Adrenal gland (tissue), 9 donors: ENCODE measurements at regions not wholly inside any gene's neighbourhood (a gene's known extent, or its start where the extent isn't known, plus 50 kb on each side); places are given as distances from the start of the nearest gene placed in this dataset.

Experiments used
- DNase-seq, 7 donors: peaks; one replicate each; pipeline ENCODE4 v3.0.0-alpha.2; 2019 to 2020
- H3K27ac ChIP-seq, 5 donors: fragments of 200-600 bp; sonication (generic) in 4 of 5; 1 replicate in 3 of 5; 2 replicates in 2 of 5; pipeline versions ENCODE4 v1.5.1 to v1.8.0; 2016 to 2020; ENCODE audit warnings: mild to moderate bottlenecking in 1 of 5
- H3K27me3 ChIP-seq: fragments of 200-600 bp; 2 replicates; pipeline ENCODE4 v1.8.0; 2021
- H3K36me3 ChIP-seq, 2 donors: fragments of 200-600 bp; replicated peaks in 1 of 2; 1 replicate in 1 of 2; 2 replicates in 1 of 2; pipeline versions ENCODE4 v1.5.1 to v1.8.0; 2018 to 2022
- H3K4me1 ChIP-seq, 2 donors: fragments of 200-600 bp; replicated peaks in 1 of 2; 1 replicate in 1 of 2; 2 replicates in 1 of 2; pipeline versions ENCODE4 v1.5.1 to v1.8.0; 2018 to 2021
- H3K4me3 ChIP-seq, 4 donors: fragments of 200-600 bp; sonication (generic) in 3 of 4; one replicate each; pipeline ENCODE4 v1.5.1; 2016 to 2018
- H3K9me3 ChIP-seq, 3 donors: fragments of 200-600 bp; sonication (generic) in 1 of 3; replicated peaks in 1 of 3; 1 replicate in 2 of 3; 2 replicates in 1 of 3; pipeline versions ENCODE4 v1.5.1 to v1.8.0; 2016 to 2021
- CTCF ChIP-seq, 6 experiments: fragments of 450-650 bp in 4 of 6; fragments of 200-600 bp in 2 of 6; sonication (generic) in 1 of 6; IDR thresholded peaks; 1 replicate in 5 of 6; 2 replicates in 1 of 6; pipeline versions ENCODE4 v1.5.1 to v1.8.0; 2016 to 2021; ENCODE audit warnings: antibody characterized with exemption in 6 of 6, mild to moderate bottlenecking in 2 of 6, moderate library complexity in 1 of 6
- POLR2A ChIP-seq, 2 donors: fragments of 450-650 bp; IDR thresholded peaks; one replicate each; pipeline ENCODE4 v1.6.1; 2017; ENCODE audit warnings: antibody characterized with exemption in 2 of 2, mild to moderate bottlenecking in 2 of 2, moderate library complexity in 1 of 2
- WGBS, 4 donors: extraction: QIAGEN DNeasy Blood & Tissue Kit in 2 of 4; methylation state at CpG; one replicate each; pipeline versions ENCODE4 v1.1.5 to v1.1.7; 2013 to 2017; 5-methylcytosine and 5-hydroxymethylcytosine counted together
- intact Hi-C, 2 donors: fragments of 100-400 bp; cut with DNase I; formaldehyde crosslinking; loops; one replicate each; pipeline versions ENCODE4 v1.14.1 to v1.15.0; 2022 to 2023
- donor health status: healthy with polysubstance abuse.
- donor health status: Bipolar disorder and iron deficiency.
- donor health status: DM: yes; HTN: yes; CAD: no.
- donor health status: DM: no; HTN: no; CAD: no.
- donor health status: DM: no; HTN: no; CAD: no.

- intact Hi-C loops: no loop called here
- Histone ChIP-seq H3K4me3 (no peak overlapping the region), H3K27ac (no peak overlapping the region), H3K27me3 (no peaks in the 10 kb centered on the region), H3K9me3 (no peaks in the 10 kb centered on the region), H3K4me1 (no peaks in the 10 kb centered on the region), H3K36me3 (no peaks in the 10 kb centered on the region)
- no peak for DNase-seq
- no peak for TF ChIP-seq POLR2A (IDR thresholded peaks at IDR 0.05)
- no peak for TF ChIP-seq CTCF (IDR thresholded peaks at IDR 0.05)
Measured at GRCh38 chr12:106004289-106004688, 134.5 kb downstream of the NUAK1 start.

DNA sequence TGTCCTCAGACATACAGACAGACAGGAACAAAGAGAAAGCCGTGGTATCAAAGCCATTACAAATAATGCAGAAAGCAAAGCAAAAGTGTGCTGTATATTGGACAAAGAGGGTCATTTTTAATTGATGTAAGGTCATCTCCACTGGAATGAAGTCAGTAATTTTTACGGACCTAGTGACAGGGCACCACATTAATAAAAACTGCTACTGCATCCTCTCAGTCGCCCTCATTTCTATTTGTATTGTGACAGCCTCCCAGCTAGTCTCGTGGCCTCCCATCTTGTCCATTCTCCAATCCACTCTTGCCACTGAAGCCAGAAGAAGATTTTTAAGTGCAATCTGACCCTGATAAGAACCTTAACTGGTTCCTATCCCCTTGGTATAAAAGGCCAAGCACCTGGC, 132.4 kb downstream of the NUAK1 start:
- H3K27ac ChIP-seq: no peak overlapping the region
- no peak for DNase-seq
- no peak for TF ChIP-seq POLR2A (IDR thresholded peaks at IDR 0.05)
- no peak for TF ChIP-seq CTCF (IDR thresholded peaks at IDR 0.05)
- intact Hi-C loops: no loop called here
- H3K4me1 ChIP-seq: no peaks in the 10 kb centered on the region
- H3K36me3 ChIP-seq: no peaks in the 10 kb centered on the region
- no peaks in the 10 kb centered on the region for H3K9me3 ChIP-seq
- H3K27me3 ChIP-seq: no peaks in the 10 kb centered on the region
- WGBS, 4 donors: 63 to 74% (median 70%) methylated on average over 4 of the region's 4 CpGs
- no peak overlapping the region for H3K4me3 ChIP-seq

GRCh38 chr12:106006940-106007339, 131.8 kb downstream of the NUAK1 start:
- TF ChIP-seq POLR2A (IDR thresholded peaks at IDR 0.05): no peak
- no peak for TF ChIP-seq CTCF (IDR thresholded peaks at IDR 0.05)
- intact Hi-C loops: no loop called here
- Histone ChIP-seq H3K36me3 (no peaks in the 10 kb centered on the region), H3K27me3 (no peaks in the 10 kb centered on the region), H3K4me1 (no peaks in the 10 kb centered on the region), H3K4me3 (no peak overlapping the region), H3K27ac (no peak overlapping the region), H3K9me3 (no peaks in the 10 kb centered on the region)
- WGBS, 4 donors: 68 to 95% (median 87%) methylated on average over 2 of the region's 2 CpGs
- no peak for DNase-seq

GRCh38 chr12:106010741-106011140, 128.0 kb downstream of the NUAK1 start:
- TF ChIP-seq CTCF (IDR thresholded peaks at IDR 0.05) (no peak), POLR2A (IDR thresholded peaks at IDR 0.05) (no peak)
- Histone ChIP-seq H3K4me3 (no peak overlapping the region), H3K27me3 (no peaks in the 10 kb centered on the region), H3K36me3 (no peaks in the 10 kb centered on the region), H3K4me1 (no peaks in the 10 kb centered on the region), H3K9me3 (no peaks in the 10 kb centered on the region), H3K27ac (no peak overlapping the region)
- DNase-seq: no peak
- intact Hi-C loops: no loop called here
